RCC 7860 (cell line): ENCODE measurements at regions not wholly inside any gene's neighbourhood (a gene's known extent, or its start where the extent isn't known, plus 50 kb on each side); places are given as distances from the start of the nearest gene placed in this dataset.
"Not testable (repeated sequence)": the region's sequence is repeated elsewhere in the genome, so short reads cannot be mapped to it uniquely, and the experiment has no call there.

Experiments
- DNase-seq: peaks from one replicate; pipeline ENCODE4 v3.0.0-alpha.2; 2015; ENCODE audit warnings: low spot score
- FAIRE-seq: peaks from 2 replicates; lab custom pipeline; 2012; peaks lifted over from hg19 to GRCh38; lab: Jason Lieb, UNC

DNA sequence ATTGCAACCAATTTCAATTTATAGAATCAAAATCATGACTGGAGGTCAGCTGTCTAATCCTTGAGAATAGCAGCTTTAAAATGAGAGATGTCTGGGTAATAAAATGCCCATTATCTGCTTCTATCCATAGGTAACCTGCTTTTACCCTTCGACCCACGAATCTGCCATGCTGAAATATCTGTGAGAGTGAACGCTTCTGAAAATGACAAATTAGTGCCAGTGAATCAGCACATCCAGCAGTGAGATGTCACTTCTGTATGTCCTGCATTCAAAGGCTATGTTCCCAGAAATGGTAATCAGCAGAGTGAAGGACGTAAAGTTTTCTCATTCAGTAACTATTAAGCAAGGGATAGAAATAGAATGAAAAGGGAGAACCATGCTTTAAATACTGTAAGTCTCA is 532.4 kb upstream of the ITGA1 start:
- FAIRE-seq: no peak
- DNase-seq: no peak

DNA sequence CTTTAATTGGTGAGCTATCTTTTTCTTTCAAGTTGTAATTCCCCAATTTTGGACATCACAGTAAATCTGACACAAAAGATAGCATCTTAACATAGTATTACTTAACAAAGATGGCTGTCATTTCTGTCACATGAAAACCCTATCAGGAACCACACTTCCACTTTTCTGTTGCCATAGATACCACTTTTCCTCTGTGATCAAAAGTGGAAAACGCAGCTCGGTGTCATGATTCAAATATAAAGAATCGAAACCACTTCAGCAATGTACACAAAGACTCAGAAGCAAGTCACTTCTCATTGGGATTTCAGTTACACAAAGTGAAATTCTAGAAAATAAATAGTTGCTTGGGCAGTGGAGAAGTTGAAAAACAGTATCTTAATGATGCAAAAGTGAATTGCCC is 524.9 kb upstream of the ITGA1 start:
- FAIRE-seq: no peak
- DNase-seq: no peak

DNA sequence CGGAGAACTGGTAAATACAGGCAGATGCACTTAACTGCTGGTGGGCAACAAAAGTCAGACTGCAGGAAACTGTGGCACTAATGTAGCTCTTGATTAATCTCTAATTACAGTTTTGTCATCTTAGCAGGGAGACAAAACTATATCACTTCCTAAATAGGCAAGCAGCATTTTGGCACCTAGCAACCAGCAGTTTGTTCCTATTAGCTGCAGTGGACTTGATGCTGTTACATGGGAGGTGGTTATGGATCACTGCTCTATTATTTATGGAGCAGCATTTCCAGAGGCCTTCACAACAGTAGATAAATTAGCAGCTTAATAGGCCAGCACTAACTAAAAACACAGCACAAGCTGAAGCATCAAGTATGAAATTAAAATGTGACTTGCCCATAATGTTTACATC is 518.3 kb upstream of the ITGA1 start:
- no peak for FAIRE-seq
- DNase-seq: no peak

DNA sequence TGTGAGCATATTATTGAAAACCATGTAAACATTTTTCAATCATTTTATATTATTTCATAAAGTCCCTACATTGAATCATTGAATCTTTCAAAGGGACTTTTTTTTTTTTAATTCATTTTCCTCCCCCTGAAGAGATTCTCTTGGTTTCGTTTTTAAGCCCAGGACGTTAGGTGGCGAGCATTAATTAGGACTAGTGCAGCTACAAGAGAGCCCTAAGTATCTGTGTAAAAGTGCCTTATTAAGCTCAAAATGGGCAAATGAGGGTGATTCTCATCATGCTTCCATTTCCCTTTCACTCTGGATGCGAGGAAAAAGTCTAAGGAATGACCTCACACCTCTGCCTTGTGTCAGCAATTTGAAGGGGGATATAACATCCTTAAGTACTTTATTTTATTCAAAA is 517.9 kb upstream of the ITGA1 start:
- FAIRE-seq: no peak
- no peak for DNase-seq

DNA sequence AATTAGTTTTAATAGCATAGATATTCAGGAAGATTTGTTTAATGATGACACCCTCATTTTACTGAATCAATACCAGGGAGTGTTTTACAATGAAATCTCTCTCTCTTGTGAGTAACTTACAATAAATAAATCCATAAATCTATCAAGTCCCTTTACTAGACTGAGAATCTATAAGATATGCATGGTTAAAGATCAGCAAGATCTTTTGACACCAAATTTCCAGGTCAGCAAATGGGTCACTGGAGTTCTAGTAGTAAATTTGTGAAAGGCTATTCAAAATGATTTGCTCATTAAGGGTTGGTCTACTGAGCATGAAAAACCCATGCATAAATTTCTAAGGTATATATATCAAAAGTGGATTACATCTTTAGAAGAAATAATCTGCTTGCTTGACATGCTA is 512.1 kb upstream of the ITGA1 start:
- FAIRE-seq (no peak), DNase-seq (no peak)

DNA sequence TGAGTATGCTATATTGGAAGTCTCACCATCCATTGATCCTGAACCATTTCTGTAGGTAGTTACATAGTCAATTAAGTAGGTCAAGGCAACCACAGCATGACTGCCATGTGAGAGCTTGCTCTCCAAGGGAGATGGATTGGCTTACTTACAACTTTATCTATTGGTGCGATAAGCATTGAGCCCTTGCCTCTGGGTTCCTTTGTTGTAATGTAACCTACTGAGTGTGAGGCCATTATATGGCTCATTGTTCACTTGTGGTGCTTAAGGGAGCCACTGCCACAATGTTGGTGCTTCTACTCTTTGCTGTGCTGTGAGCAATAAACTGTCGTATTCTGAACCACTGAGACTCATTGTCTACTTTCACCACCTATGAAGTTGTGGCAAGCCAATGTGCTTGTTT is 510.6 kb upstream of the ITGA1 start:
- FAIRE-seq (no peak), DNase-seq (no peak)

DNA sequence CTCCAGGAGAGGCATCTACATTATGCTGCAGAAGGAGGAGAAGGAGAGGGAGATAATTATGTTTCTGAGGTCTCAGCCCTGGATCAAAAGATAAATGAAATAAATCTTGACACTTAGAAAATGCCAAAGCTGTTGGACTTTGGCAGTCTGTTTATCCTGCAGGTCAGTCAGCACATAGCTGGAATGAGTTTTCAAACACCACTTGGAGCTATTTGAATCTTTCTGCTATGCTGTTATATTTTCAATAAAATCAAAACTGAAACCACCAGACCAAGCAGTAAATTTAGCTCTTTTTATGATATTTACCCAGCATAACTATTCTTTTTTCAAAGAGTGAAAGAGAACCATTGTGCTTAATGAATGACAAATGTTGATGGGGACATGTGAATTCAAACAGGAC is 505.1 kb upstream of the ITGA1 start:
- no peak for FAIRE-seq
- DNase-seq: no peak

DNA sequence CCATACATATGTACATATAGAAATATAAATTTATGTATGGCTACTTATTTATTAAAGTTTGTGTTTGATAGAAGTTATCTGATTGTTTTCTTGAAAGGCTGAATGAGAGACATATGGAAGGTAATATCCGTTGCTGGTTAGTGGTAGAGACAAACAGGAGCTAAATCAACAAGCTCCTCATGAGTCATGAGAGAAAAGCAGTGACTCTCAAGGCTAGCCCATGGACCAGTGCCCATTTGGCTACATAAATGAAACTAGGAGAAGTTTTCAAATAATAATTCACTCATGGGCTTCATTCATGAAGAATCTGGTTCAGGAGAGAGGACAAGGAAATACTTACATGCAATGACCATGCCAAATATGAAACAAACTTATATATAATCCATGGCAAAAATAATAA is 504.5 kb upstream of the ITGA1 start:
- FAIRE-seq: no peak
- no peak for DNase-seq

DNA sequence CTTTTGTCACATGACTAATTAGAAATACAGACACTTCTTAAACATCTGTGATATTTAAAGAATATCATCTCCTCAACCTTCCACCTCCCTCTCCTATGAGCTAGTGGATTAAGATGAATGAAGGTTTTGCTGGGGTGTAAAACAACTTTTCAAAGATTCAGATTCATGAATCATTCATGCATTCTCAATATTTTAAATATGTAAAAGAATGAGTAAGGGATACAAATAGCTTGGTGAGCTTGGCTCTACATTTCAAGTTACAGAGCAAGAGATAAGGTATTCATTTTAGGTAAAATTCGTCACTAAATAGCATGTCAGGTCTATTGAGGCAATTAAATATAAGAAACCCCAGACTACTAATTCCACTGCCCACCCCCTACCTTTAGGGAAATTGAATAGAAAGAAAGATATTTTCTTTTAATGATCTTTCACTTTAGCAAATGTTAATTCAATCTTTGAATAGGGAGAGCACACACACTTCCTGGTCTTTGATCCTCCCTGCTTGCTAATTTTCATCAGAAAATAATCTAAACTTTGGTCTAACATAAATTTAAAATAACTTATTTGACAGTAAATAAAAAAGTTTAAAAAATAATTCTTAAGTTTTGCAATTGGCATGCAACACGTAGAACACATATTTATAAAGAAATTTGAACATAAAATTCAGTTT is 486.9 kb upstream of the ITGA1 start:
- no peak for FAIRE-seq
- DNase-seq: no peak

DNA sequence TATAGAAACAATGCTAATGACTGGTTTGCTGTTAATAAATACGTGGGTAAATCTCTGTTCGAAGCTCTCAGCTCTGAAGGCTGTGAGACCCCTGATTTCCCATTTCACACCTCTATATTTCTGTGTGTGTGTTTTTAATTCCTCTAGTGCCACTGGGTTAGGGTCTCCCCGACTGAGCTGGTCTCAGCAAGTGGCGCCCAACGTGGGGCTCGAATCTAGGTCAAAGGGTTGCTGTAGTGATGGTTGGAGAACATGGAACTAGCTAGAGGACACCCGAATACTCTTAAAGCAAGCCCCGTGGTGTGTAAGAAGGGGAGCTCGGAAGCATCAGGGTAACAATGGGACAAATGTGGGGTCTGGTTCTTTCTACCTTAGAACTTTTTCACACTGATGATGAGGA is 482.9 kb upstream of the ITGA1 start:
- FAIRE-seq, DNase-seq: not testable (repeated sequence)

DNA sequence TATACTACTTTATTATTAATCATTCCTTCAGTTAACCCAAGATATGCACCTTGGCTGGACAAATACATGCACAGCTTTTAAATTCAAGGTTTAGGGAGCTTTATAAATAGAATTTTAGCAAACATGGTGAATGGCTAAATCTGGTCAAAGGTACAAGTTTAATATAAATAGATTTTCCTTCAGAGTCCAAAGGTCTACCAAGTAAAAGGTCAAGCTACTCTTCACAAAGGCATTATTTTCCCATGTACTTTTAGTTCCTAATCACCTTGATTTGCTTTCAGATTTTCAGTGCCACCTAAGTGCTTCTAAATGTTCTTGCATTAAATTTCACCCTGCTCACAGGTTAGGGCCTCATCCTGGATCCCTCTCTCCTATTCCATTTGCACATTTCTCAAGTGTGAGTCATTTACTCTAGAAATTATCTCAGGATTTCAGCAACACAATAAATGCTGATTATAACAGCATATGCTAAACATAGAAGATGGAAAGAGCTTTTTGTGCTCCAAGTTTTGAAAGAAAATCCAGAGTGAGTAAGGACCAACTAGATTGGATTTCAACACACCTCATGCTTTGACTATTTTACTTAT is 459.4 kb upstream of the ITGA1 start:
- FAIRE-seq: no peak
- DNase-seq: no peak

DNA sequence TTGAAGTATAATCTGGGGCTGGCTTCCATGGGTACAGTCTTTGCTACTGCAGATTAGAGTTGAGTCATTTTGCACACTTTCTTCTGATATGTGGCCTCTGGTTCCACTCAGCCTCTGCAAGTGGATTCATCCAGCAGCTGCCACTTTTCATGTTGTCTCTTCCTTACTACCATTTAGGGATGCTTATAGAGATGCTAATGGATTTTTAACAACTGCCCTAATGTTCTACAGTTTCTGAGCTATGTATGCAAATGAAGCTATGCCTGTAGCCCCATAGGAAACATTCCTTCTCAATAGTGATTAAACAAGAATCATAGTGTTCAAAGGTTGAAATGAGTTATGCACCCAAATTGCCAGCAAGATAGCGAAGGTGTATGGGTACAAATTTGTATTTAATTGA is 456.0 kb upstream of the ITGA1 start:
- no peak for FAIRE-seq
- DNase-seq: no peak

DNA sequence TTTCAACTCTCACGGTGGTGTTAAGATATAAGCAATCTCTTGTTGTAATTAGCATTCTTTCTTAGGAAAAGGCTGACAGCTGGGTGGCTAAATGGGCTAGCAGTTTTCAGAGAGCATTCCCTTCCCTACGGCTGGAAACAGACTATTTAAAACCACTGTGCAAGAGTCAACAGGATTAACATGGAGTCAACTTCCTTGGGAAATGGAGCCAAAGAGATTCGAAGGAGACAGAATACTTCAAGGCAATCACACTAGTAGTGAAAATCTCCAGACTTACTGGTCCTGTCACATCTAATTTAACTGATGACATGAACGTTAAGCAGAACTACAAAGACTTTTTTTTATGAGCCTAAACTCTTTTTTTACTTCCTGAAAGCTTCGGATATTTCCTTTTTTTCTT is 453.3 kb upstream of the ITGA1 start:
- DNase-seq (no peak), FAIRE-seq (no peak)

DNA sequence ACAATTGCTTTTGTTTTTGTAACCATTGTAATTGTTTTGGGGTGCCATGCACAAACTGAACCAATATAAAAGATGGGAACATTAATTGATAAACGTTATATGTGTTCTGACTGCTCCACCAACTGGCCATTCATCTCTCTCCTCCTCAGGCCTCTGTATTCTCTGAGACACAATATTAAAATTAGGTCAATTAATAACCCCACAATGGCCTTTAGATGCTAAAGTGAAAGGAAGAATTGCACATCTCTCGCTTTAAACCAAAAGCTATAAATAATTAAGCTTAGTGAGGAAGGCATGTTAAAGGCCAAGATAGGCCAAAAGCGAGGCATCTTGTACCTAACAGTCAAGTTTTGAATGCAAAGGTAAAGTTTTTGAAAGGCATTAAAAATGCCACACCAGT is 448.4 kb upstream of the ITGA1 start:
- no peak for DNase-seq
- no peak for FAIRE-seq

DNA sequence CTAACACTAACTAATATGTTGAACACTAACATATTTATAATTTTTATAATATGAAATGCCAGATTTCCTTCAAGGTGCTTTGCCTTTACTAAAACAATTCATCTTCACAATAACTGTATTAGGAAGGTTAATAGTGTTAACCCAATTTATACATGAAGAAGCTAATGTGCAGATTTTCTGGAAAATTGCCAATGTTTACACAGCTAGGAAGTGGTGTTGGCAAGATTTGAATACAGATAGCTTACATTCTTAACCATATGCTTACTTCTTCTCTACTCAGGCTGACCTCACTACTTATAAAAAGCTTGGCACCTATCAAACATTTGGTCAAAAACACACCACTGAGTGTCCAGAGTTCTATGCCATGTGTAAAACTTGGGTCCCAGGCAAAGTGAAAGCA is 445.4 kb upstream of the ITGA1 start:
- no peak for FAIRE-seq
- no peak for DNase-seq

DNA sequence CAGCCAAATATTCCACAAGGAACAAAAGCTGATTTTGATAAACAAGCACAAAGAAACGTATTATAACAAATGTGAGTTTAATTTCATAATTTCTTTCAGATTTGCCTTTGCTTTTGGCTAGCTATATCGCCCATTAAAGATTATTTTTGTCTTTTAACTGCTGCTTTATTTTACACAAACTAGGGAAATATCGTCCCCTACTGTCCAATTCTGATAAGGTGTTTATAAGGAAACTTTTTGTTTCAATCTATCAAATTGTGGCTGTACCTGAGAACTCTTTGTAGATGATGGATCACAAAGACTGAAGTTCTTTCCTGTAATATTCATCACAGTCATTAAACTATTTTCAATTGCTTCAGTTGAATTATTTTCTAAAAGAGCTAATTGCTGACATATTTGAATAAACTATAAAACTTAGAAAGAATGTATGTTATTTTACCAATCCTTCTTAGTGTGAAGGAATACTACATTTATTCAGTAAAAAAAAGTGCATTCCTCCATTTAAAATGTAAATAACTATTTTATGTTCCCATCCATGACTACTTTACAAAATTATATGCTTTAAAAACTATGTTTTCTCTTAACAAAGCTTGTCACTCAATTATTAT is 431.3 kb upstream of the ITGA1 start:
- FAIRE-seq: no peak
- no peak for DNase-seq

DNA sequence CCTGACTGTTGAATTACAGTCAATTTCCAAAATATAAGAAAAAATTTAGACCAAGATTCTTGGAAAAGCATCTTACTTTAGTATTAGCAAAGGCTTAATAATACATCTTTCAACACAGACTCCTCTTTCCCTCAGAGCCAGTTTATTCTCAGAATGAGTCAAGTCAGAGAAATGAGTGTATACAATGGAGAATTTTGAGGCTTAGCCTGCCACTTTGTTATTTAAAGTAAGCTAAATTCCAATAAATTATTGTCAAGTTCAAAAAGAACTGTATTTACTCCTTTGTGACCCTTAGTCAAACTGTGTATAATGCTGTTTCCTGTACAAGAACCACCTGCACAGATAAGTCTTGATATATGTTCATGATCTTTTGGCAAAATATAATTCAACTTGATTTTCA is 428.5 kb upstream of the ITGA1 start:
- DNase-seq (no peak), FAIRE-seq (no peak)

DNA sequence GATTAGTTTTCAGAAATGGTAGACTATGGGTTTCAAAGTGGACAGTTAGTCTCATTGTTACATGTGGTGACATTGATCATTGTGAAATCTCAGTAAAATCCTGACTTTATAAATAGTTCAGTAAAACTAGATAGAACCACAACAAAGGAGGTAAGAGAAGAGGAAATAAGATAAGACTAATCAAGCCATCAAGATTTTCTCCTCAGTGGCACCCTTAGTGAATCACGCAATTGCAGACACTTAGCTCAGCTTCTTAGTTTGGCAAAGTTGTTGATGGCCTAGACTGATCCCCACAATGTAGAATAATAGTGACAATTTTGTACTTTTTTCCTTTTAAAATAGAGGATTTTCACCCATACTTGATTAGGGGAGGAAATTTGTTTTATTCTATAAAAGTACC is 426.7 kb upstream of the ITGA1 start:
- no peak for DNase-seq
- FAIRE-seq: no peak

DNA sequence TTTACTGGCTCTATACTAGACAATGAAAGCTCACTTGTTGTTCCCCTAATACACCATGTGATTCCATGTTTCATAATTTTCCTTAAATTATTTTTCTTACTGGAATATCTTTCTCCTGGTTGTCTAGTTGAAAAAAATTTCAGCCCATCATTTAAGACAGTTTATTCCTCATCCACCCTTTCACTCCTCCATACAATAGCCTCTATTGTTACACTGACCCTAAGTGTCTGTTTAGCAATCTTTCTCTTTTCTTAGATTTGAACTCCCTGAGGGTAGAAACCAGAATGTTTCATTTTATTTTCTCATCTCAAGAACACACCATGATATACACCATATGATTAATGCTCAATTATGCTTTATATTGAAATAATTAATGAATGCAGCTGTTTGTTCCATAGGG is 413.4 kb upstream of the ITGA1 start:
- FAIRE-seq: no peak
- no peak for DNase-seq

DNA sequence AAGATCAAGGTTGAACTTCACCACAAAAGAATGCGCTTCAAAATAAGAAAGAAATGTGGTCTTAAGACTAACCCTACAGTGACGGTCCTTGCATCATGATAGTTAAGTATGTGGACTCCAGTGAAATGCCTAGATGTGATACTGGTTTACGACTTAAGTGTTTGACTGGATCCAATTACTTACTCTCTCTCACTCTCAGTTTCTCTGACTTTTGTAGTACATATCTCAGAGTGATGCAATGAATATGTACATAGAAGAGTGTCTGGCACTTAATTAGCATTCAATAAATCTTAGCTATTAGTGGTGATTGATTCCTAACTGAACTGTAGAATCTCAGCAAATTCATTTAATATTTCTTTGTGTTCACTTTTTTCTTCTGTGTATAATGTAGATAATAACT is 411.7 kb upstream of the ITGA1 start:
- no peak for DNase-seq
- no peak for FAIRE-seq

DNA sequence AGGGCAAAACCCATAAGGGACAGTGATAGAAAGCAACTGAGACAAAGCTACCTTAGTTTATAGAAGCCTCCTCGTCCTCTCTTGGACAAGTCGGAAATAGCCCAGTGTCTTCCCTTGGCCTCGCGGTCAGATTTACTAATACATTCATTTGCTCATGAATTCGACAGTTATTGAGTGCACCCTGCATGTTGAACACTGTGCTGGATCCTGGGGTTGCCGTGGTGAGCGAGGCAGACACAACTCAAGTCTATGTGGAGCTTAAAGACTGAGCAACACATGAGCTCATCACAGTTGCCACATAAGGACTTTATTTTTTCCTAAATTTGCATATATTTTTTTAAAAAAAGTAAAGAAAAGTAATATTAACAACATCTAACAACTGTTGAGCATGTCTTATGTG is 411.1 kb upstream of the ITGA1 start:
- DNase-seq (no peak), FAIRE-seq (no peak)

DNA sequence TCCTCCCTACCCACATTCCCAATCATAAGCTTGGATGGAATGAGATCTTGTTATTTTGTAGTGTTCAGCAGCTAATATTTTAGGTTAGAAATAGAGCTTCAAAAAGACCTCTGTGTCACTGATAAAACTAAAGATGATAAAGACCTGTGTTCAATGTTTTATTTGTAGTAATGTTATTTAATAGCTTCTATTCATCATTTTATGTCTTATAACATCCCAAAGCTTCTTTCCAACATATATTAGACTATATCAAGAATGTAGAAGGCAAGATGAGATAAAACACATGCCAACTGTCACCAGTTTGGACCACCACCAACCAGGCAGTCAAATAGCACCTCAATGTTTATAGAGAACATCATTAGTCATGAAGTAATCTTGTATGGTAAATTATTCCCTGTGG is 409.5 kb upstream of the ITGA1 start:
- FAIRE-seq (no peak), DNase-seq (no peak)

DNA sequence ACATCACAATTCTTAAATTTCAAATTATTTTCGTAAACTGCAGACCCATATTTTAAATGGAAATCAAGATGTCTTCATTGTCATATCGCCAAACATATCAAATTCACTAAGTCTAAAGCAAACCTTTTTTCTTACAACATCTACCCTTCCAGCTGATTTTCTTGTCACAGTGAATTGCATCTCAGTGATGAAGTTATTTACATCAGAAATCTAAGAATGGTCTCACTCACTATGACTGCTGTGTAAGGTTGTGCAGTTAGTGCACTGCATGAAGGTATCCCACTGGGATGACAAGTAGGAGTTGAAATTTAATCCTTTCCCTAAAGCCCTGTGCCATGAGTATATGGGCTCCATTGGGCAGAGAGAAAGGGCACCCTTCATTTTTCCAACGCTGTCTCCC is 399.4 kb upstream of the ITGA1 start:
- FAIRE-seq: no peak

More for the DNA sequence above, 399.4 kb upstream of the ITGA1 start:
- DNase-seq: no peak
